GM21576 (cell line): ENCODE measurements at regions not wholly inside any gene's neighbourhood (a gene's known extent, or its start where the extent isn't known, plus 50 kb on each side); places are given as distances from the start of the nearest gene placed in this dataset.

Experiments used
- ATAC-seq: cut with Tn5 transposase; IDR thresholded peaks from one replicate; pipeline ENCODE4 v1.9.1; 2021; ENCODE audit warnings: mild to moderate bottlenecking, moderate library complexity; ENCODE audit not compliant: unreplicated experiment

DNA sequence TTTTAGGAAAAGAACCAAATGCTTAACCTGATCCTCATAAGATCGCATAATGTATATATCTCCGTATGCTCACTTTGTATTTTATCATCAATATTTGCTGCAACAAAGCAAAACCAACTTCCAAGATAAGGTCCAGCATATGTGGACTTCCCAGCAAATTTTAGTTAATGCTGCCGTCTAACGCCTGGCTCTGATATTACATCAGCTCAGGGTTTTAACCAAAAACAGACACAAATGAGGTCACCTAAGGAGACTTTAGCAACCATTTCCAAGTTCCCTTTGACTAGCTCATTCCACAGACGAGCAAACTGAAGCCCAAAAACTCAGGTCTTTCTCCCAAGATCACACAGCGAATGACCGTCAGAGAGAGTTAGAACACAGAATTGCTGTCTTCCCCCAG, 59.4 kb upstream of the UCN3 start:
- ATAC-seq = no peak

DNA sequence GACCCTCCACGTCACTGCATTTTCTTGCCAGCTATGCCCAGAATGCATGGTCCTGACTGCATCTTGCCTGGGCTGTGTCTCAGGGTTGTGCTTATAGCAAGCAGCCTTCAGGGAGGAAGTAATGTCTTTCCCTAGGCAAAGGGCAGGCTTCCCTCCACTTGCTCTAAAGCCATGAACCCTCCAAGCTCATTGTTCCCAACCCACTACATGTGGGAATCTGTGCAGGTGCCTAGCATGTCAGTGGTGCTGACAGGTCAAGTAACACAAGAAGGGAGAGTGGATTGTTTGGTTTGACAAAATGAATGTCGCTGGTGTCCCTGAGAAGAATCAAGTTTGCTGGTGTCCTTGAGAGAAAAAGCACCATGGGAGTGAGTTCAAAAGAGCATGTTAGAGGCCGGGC, 53.9 kb upstream of the UCN3 start:
- ATAC-seq = no peak

DNA sequence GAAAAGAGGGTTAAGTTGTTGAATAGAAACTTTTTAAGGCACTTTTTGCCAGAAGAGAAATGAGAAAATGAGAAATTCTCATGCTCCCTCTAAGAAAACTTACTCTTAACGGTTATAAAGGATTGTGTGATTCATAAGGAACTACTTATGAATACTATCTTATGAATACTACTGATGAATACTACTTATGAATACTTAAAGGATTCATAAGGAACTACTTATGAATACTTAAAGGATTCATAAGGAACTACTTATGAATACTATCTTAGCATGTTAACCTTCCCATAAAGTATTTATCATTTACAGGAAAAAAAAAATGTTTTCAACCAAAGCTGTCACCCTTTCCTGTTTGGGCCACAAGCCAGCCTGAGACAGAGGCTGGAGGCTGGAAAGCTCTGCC, 53.1 kb upstream of the UCN3 start:
- no peak for ATAC-seq

DNA sequence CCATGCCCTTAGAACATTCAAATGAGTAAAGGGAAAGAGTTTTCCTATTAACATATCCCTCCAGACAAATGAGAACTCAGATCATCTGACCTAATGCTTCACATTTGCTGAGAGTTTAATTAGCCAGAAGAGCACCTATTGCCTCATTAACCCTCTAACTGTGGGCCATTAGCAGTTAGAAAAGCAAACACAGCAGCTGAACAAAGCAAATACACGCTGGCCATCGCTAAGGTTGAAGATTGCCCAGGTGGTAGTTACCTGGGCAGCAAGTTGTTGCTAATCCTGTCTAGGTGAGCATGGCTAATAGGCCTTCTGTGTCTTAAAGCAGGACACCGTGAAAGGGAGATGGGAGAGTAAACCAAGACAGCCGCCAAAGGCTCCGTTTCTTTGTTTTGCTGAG, 49.9 kb upstream of the UCN3 start:
- no peak for ATAC-seq
